Activated T-cell treated with anti-CD3 and anti-CD28 coated beads, Interleukin-2, amount 50 U/mL, for 1 hour (primary cell): ENCODE measurements at regions not wholly inside any gene's neighbourhood (a gene's known extent, or its start where the extent isn't known, plus 50 kb on each side); places are given as distances from the start of the nearest gene placed in this dataset.
A peak's percentile ranks its signal among the peaks of the same experiment; 100 is the strongest.

Experiments
- DNase-seq: peaks from one replicate; pipeline ENCODE4 v3.0.0-alpha.2; 2020

DNA sequence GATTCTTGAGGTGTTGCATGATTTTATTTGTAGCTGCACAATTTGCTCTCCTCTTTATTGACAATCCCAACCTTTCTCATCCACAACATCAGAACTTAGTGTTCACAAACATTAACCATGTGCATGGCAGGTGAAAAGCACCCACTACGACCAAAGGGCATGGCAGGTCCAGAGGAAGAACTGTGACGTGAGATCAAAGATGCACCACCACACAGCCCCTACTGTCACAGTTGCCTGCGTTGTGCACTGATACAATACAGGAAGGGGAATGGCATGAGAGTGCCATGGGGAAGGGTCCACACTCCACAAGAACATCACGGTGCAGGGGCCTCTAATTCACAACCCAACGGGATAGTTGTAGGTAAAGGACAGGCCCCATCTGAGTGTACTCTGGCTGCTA lies 217.1 kb upstream of the PFKP start:
- no peak for DNase-seq

DNA sequence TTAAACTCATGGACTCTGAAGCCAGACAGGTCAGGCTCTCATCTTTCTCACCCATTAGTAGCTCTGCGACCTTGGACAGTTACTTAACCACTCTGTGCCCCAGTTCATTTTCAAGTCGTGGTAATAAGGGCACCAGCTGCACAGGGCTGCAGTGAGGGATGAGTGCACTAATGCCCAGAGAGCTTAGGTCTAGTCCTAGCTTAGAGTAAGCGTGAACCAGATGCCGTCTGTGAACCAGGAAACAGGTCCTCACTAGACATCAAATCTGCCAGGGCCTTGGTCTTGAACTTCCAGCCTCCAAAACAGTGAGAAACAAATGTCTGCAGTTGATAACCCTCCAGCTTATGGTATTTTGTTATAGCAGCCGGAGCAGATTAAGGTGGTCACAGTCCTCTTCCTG lies 222.4 kb upstream of the PFKP start:
- DNase-seq = no peak

DNA sequence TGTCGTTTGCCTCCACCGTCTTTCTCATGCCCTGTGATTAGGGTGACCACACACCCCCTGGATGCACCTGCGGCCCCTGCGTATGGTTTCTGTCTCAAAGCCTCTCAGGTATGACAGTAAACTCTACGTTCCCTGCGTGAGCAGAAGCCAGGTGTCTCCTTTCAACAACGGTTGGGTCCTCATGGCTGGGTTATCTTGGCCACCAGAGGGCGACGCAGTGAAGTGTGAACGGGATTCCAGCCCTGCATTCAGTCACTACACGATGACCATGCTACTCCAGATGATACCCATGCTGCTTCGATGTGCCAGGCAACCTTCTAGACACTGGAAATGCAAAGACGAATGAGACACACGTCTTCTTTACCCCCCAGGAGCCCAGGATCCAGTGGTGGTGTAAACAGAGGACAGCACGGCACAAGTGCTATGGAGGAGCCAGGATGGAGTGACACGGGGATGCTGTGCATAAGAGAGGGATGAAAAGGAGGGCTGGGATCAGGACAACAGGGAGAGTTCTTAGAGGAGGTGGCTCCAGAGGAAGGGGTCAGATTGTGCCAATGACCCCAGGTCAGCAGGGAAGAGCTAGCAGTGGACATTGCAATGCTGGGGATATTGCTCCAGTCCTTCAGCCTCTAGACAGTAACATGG lies 228.1 kb upstream of the PFKP start:
- DNase-seq = peak; percentile 20

GRCh38 chr10:2837674-2838073 lies 229.7 kb upstream of the PFKP start:
- no peak for DNase-seq

- DNase-seq = no peak
These were observed 230.3 kb upstream of the PFKP start for GRCh38 chr10:2836921-2837662.

DNA sequence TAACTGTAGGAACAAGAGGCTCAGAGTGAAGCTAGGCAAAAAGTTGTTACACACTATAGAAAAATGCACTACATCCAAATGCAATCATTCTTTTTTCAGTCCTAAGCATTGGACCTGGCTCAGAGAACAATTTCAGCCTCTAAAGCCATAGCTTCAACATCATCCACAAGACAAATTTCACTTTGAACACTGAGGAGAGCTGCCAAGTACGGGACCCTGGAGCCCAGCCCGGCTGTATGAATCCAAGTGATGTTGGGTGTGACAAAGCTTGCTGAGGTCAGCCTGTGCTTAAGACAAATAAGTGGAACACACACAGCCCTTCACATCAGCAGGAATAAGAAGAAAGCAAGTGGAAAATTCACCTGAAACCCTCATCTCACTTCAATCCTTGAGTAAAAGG lies 233.1 kb upstream of the PFKP start:
- DNase-seq = no peak

DNA sequence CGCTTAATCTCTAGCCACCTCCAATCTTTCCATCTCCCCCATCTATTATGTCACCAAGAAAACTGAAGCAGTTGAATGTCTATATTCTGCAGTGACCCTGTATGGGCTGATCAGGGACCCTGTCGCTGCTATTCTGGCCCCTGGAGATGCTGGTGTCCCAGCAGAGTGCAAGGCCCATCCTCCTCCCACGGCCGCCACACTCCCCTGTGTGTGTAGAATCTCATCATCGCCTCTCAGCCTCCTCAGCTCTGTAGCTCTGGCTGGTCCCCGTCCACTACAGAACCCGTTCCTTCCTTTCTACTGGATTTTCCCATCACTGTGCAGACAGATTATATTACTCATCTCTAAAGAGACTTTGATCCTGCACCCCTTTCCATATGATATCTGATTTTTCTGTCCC lies 235.8 kb upstream of the PFKP start:
- no peak for DNase-seq

DNA sequence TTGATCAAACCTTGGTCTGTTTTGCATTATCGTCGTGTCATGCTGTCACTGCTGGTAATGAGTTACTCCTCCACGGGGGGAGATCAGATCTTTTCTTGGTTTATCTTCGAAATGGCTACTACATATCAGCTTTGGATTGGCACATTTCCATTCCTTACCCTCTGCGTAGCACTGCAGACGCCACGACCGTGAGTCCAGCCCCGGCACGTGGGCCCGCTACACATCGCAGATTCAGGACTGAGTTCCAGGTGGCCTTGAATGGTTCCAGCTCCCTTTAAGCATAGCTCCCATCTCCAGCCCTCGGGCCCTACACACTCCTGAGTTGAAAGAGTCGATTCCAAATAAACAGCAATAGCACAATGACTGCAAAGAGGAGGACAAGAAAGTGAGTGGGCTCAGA lies 238.6 kb upstream of the PFKP start:
- DNase-seq = no peak

DNA sequence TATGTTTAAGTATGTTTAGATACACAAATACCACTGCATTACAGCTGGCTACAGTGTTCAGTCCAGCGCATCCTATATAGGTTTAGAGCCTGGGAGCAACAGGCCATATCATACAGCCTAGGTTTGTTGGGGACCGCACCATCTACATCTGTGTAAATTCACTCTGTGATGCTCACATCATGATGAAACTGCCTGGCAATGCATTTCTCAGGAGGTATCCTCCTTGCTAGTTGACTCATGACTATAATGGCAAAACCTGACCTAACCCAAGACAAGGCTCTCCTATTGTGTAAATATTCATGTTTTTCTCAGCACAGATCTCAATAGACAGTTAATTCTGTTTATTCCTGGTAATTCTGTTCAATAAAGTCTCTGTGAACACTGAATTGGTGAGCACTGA lies 240.7 kb upstream of the PFKP start:
- no peak for DNase-seq

GRCh38 chr10:2825841-2826240 lies 241.5 kb upstream of the PFKP start:
- no peak for DNase-seq

DNA sequence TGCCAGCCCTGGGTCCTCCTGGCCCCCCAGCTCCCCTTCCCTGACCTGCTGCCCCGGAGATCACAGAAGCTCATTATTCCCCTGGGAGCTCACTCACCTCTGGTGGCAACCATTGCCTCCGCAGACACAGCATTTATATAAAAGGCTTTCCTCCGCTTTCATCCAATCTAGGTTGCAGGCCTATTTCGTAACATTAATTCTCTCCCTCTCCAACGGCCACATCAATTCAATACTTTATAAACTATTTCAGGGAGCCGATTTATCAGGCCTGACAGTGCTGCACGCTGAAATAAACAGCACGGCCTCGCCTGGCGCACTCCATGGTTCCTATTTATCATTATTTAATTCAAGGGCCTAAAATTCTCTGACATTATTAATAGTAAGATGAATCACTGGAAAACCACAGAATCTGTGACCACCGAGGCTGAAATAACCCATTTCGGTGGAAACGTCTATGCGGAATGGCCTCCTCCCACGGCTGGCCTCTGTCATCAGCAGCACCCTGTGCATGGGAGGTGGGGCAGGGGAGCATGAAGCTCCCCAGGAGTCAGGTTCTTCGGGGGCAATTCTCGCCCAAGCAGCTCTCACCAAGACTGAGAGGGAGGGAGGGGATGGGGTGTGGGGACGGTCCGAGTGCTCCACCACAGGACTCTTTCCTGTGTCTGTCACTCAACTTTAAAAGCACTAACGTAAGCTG lies 249.3 kb upstream of the PFKP start:
- DNase-seq = no peak

DNA sequence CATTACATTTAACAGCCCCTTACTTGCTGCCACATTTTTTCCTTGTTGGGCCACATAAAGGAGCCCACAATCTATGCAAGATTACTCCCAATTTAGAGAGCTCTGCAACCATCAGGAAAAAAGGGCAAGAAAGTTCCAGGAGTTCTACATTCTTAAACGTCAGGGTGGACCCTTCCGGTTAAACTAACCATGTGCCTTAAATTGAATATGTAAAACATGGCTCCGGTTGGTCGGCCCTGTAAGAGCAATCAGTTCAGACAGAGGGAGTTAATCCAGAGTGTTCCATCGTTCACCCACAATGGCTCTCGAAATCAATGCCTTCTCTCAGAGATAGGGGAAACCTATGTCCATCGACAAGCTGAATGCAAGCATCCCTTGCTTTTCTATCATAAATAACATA lies 253.7 kb upstream of the PFKP start:
- no peak for DNase-seq

GRCh38 chr10:2813286-2813685 lies 254.1 kb upstream of the PFKP start:
- no peak for DNase-seq

DNA sequence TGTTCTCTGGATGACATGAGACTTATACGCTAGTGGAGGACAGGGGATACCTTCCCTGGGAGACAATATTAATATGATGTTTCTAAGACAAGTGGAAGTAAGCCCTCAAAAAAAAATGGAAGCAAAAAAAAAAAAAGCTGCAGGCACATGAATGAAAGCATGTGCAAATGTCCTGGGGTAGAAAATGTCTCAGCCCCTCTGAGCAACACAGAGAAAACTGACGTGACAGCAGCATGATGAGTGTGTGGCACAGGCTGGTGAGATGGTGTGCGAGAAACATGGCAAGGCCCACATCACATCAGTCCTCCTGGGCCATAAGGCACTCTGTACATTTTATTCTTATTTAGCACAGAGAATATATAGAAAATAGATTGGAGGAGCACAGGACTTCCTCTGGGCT lies 254.7 kb upstream of the PFKP start:
- no peak for DNase-seq

DNA sequence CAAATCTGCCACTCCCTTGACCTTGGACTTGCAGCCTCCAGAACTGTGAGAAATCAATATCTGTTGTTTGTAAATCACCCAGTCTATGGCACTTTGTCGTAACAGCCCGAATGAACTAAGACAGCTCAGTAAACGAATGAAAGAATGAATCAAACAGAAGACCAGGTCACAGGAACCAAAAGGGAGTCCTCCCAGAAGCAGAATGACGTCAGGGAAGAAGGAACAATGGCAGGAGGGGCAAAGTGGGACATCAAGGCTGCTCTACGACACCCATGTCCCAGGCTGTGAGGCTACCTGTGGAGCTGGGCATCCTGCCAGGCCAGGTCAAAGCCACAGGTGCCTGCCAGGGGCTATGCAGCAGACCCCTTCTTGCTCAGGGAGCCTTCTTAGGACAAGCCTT lies 267.2 kb upstream of the PFKP start:
- no peak for DNase-seq

- no peak for DNase-seq
These were observed 268.9 kb upstream of the PFKP start for GRCh38 chr10:2798336-2799022.

GRCh38 chr10:2791774-2792443 lies 275.4 kb upstream of the PFKP start:
- DNase-seq = no peak

DNA sequence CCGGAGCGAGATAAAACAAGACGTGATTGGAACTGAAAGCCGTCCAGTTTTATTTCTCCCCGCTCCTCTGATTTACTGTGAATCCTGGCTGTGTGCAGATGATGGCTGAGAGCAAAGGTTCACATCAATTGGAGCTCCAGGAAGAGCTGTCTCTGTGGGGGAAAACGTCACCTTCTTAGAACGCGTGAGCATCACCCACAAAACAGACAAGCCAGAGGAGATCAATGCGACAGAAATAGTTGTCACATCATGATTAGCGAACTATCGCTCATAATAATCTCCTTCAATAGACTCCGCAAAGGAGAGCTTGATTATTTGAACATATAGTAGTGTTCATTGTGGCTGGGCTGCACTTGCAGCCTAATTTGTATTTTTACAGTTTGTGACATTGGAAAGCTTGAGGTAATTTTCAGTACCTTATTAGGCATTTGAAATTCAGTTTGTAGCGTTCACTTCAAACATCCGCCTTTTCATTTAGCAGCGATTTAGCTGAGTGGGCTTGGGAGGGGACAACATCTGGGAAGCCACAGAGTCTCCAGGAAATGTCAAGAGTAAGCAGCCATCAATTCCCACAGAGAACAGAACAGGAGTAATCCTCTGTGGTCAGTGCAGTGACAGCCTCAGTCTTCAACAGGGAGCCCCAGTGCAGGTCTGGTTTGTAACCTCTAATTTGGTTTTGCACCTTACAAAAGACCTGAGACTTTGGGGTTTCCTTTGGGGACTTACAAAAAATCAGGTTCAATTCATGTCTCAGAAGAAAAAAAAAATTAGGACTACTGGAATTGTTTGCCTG lies 276.8 kb upstream of the PFKP start:
- DNase-seq = no peak

- DNase-seq = no peak
These were observed 281.1 kb upstream of the PFKP start for GRCh38 chr10:2786251-2786650.

GRCh38 chr10:2784766-2785165 lies 282.6 kb upstream of the PFKP start:
- DNase-seq = no peak

DNA sequence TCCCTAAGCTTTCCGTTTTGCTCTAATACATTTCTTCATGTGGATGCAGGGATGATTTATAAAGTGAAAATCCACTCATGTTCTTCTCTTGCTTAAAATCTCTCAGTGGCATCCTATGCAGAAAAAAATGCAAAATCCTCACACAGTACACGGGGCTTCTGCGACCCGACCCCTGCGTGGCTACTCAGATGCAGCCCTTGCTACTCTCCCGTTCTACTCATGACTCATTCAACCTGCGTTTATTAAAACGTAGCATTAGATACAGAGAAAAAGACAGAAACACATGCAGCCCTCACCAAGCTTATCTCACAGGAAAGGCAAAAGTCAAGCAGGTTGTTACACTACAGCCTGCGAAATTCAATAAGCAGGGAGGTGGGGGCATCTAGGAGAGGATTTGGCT lies 284.4 kb upstream of the PFKP start:
- no peak for DNase-seq

- no peak for DNase-seq
These were observed 285.1 kb upstream of the PFKP start for GRCh38 chr10:2782265-2782664.
